BLaER1 (cell line): ENCODE measurements at regions not wholly inside any gene's neighbourhood (a gene's known extent, or its start where the extent isn't known, plus 50 kb on each side); places are given as distances from the start of the nearest gene placed in this dataset.

ENCODE experiments used
- H3K27ac ChIP-seq: shearing (Covaris generic); formaldehyde crosslinking; 2 replicates; pipeline ENCODE4 v1.8.1; 2022
- H3K27me3 ChIP-seq: shearing (Covaris generic); formaldehyde crosslinking; 2 replicates; pipeline ENCODE4 v1.8.1; 2022
- H3K36me3 ChIP-seq: shearing (Covaris generic); formaldehyde crosslinking; 2 replicates; pipeline ENCODE4 v1.8.1; 2022
- H3K4me1 ChIP-seq: shearing (Covaris generic); formaldehyde crosslinking; 2 replicates; pipeline ENCODE4 v1.8.1; 2022
- H3K4me2 ChIP-seq: shearing (Covaris generic); formaldehyde crosslinking; 2 replicates; pipeline ENCODE4 v1.8.1; 2022
- H3K4me3 ChIP-seq: shearing (Covaris generic); formaldehyde crosslinking; 2 replicates; pipeline ENCODE4 v1.8.1; 2022
- H3K9ac ChIP-seq: shearing (Covaris generic); formaldehyde crosslinking; 2 replicates; pipeline ENCODE4 v1.8.1; 2022
- H3K9me3 ChIP-seq: shearing (Covaris generic); formaldehyde crosslinking; 2 replicates; pipeline ENCODE4 v1.8.1; 2022
- H4K20me1 ChIP-seq: shearing (Covaris generic); formaldehyde crosslinking; 2 replicates; pipeline ENCODE4 v1.8.1; 2022
- Cebpa-rat ChIP-seq: shearing (Covaris generic); IDR thresholded peaks from 2 replicates; pipeline ENCODE4 v1.8.1; 2022

DNA sequence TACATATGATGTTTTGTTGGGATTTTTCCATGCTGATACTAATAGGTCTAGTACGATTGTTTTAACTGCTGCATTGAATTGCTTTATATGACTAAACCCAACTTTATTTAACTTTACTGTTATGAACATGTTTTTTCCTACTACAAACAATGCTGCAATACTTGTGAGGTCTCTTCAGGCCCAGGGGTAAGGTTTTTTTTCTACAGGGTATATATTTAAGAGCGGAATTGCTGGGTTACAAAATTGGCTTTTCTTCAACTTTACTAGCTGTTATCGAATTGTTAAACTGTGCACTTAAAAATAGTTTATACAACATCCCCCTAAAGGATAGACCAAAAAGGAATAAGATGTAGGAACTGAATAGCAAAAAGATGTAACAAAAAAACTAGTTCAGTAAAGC is 78.5 kb upstream of the TMEM178A start:
- no peak for TF ChIP-seq Cebpa-rat
- Histone ChIP-seq H3K36me3 (no peaks in the 10 kb centered on the region), H3K9me3 (peaks cover 20% of the 10 kb centered on the region), H3K4me1 (no peaks in the 10 kb centered on the region), H3K4me2 (no peak overlapping the region), H3K9ac (no peak overlapping the region), H3K27ac (no peak overlapping the region), H3K4me3 (no peak overlapping the region), H4K20me1 (no peaks in the 10 kb centered on the region), H3K27me3 (no peaks in the 10 kb centered on the region)

DNA sequence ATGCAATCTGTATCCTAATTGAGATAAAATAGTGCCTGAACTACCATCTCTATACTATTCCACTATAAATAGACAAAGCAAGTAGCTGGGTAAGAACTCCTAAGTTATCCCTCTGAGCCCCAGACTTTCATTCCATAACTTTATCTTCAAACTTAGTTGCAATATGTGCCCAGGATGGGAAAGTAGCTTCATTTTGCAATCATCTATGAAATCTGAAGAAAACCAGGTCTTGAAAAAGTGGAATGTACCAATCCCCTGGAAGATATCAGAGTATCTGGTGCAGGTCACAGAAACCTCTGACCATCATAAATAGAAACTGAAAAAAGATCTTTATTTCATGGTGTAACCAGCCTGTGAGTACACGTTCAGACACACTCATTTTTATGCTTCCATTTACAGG is 78.1 kb upstream of the TMEM178A start:
- no peak overlapping the region for H3K4me3 ChIP-seq
- no peaks in the 10 kb centered on the region for H3K4me1 ChIP-seq
- peaks cover 20% of the 10 kb centered on the region for H3K9me3 ChIP-seq
- no peaks in the 10 kb centered on the region for H3K27me3 ChIP-seq
- no peak overlapping the region for H3K27ac ChIP-seq
- H3K9ac ChIP-seq, result no peak overlapping the region
- no peak overlapping the region for H3K4me2 ChIP-seq
- H4K20me1 ChIP-seq, result no peaks in the 10 kb centered on the region
- TF ChIP-seq Cebpa-rat, result no peak
- no peaks in the 10 kb centered on the region for H3K36me3 ChIP-seq

DNA sequence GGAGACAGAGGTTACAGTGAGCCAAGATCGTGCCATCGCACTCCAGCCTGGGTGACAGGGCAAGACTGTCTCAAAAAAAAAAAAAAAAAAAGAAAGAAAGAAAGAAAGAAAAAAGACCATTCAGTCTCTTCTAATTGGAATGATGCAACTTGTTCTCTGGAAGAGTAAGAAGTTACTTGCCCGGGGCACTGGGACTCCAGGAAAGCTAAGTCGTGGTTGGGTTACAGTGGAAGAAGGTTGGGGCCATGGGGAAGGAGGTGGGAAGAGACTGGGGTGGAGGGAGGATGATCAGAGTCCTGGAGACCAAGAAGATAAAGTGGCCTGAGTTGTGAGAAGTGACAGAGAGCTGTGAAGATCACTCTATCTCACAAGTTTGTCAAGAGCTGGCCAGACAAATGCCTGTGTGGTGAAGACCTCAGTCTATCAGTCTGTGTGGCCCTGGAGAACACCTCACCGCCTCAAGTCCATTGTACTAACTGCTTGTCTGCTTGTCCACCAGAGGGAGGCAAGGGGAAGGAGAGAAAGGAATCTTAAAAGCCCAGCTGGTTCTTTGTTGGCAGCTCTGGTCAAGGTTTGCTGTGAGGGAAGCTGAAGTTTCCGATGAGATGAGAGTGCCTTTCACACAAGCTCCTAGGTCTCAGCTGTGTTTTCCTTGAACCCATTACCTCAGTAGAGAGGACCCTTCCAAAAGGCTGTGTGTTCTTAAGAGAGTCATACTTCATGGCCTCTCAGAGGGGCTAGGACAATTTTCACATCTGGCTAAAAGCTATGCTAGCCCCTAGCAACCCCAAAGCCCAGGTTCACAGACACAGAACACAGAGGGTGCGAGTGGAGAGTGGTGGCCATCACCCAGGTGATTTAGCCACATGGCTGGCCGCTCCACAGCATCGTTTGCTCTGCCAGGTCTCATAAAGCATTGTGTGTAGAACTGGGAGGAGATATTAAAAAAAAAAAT is 72.0 kb upstream of the TMEM178A start:
- no peak overlapping the region for H3K4me3 ChIP-seq
- H3K9me3 ChIP-seq, result no peaks in the 10 kb centered on the region
- H3K27ac ChIP-seq, result no peak overlapping the region
- H3K9ac ChIP-seq, result no peak overlapping the region
- no peaks in the 10 kb centered on the region for H4K20me1 ChIP-seq
- H3K36me3 ChIP-seq, result no peaks in the 10 kb centered on the region
- no peaks in the 10 kb centered on the region for H3K4me1 ChIP-seq
- no peak for TF ChIP-seq Cebpa-rat
- no peaks in the 10 kb centered on the region for H3K27me3 ChIP-seq
- H3K4me2 ChIP-seq, result no peak overlapping the region

DNA sequence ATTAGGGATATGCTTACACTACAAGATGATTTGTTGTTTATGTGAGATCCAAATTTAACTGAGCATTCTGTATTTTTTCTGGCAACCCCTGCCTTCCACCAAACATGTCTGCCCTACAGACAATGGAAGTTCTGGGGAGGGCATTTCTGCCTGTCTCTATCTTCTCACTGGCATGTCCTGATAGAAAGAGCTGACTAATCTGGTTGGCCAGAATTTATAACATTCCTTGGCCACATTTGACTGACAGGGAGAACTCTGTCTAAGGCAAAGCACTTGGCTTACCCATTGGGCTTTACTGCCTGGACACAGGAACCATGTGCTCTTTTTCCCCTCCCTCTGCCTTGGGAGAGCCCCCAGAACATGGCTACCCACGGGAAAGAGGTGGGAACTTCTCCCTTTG is 70.6 kb upstream of the TMEM178A start:
- Histone ChIP-seq H3K4me3 (no peak overlapping the region), H3K4me1 (no peaks in the 10 kb centered on the region), H3K9me3 (no peaks in the 10 kb centered on the region), H3K27me3 (no peaks in the 10 kb centered on the region), H4K20me1 (no peaks in the 10 kb centered on the region), H3K36me3 (no peaks in the 10 kb centered on the region), H3K27ac (no peak overlapping the region), H3K4me2 (no peak overlapping the region), H3K9ac (no peak overlapping the region)
- TF ChIP-seq Cebpa-rat, result no peak

DNA sequence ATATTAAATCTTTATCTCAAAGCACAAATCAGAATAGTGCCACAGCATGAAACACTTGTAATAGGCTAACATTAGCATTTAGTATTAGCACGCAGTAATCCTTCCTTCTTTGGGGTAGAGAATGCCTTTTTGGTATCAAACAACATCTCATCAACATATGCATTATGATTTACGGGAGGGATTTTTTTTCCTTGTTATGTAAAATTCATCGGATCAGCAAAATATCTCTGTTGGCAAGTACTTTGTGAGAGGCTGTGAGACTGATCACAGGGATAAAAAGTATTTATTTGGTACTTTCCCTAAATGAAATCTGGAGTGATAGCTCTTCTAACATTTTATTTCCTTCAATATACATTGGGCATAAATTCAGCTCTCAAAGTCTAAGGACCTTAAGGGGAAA is 68.4 kb upstream of the TMEM178A start:
- no peaks in the 10 kb centered on the region for H3K9me3 ChIP-seq
- no peak overlapping the region for H3K4me2 ChIP-seq
- TF ChIP-seq Cebpa-rat, result no peak
- H3K4me1 ChIP-seq, result no peaks in the 10 kb centered on the region
- H3K27me3 ChIP-seq, result no peaks in the 10 kb centered on the region
- H3K27ac ChIP-seq, result no peak overlapping the region
- H3K36me3 ChIP-seq, result no peaks in the 10 kb centered on the region
- no peaks in the 10 kb centered on the region for H4K20me1 ChIP-seq
- no peak overlapping the region for H3K9ac ChIP-seq
- H3K4me3 ChIP-seq, result no peak overlapping the region

DNA sequence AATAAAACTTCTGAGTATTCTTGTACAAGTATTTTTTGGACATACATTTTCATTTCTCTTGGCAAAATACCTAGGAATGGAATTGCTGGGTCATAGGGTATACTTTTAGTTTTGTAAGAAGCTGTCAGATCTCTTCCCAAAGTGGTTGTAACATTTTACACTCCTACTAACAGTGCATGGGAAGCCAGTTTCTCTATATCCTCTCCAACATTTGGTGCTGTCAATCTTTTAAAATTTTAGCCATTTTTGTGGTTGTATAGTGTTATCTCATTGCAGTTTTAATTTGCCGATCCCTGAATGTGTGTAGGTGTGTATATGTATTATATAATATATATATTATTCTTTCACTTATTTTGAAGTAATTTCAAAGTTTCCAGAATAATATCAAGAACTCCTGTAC is 63.1 kb upstream of the TMEM178A start:
- Histone ChIP-seq H4K20me1 (no peaks in the 10 kb centered on the region), H3K4me1 (no peaks in the 10 kb centered on the region), H3K27me3 (no peaks in the 10 kb centered on the region), H3K27ac (no peak overlapping the region), H3K9ac (no peak overlapping the region), H3K36me3 (no peaks in the 10 kb centered on the region), H3K4me3 (no peak overlapping the region), H3K4me2 (no peak overlapping the region), H3K9me3 (no peaks in the 10 kb centered on the region)
- no peak for TF ChIP-seq Cebpa-rat

DNA sequence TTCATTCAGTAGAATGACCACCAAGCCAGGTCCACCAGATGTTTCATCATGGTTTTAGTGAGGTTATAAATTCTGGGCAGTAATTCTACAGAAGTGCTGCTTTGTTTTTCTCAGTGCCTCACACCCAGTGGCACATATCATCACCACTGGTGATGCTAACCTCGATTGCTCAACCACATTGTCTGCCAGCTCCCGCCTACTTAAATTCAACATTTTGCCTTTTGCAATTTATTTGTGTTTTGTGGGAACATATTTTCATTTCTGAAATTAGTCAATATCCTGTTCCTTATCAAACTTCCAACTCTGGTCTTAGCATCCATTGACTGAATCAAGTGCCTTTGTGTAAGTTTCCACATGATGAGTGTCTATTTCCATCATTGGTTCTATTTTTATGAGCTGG is 62.3 kb upstream of the TMEM178A start:
- H3K4me2 ChIP-seq, result no peak overlapping the region
- no peak overlapping the region for H3K9ac ChIP-seq
- no peaks in the 10 kb centered on the region for H3K9me3 ChIP-seq
- no peaks in the 10 kb centered on the region for H3K36me3 ChIP-seq
- no peak overlapping the region for H3K27ac ChIP-seq
- H3K27me3 ChIP-seq, result no peaks in the 10 kb centered on the region
- H4K20me1 ChIP-seq, result no peaks in the 10 kb centered on the region
- H3K4me3 ChIP-seq, result no peak overlapping the region
- H3K4me1 ChIP-seq, result 0 out of 2 replicates have a peak, but pooled peaks cover 4% of the 10 kb centered on the region
- TF ChIP-seq Cebpa-rat, result no peak

DNA sequence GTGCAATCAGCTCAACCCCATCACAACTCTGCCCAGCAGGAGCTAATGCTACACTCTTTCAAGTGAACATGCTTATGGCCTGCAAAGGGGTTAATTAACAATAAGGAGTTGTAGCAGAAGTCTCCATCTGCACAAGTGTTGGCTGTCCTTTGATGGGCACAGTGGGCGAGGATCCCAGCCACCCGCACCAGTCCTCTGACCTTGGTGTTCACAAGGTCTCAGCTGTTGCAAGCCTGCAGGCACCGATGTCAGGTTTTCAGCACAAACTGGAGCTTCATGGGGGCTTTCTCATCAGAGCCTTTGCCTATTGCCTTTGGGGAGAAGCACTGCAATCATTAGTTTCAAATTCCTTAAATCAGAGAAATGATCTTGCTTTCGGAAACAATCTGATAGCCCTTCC is 60.9 kb upstream of the TMEM178A start:
- no peak for TF ChIP-seq Cebpa-rat
- H3K4me3 ChIP-seq, result no peak overlapping the region
- no peaks in the 10 kb centered on the region for H3K27me3 ChIP-seq

DNA sequence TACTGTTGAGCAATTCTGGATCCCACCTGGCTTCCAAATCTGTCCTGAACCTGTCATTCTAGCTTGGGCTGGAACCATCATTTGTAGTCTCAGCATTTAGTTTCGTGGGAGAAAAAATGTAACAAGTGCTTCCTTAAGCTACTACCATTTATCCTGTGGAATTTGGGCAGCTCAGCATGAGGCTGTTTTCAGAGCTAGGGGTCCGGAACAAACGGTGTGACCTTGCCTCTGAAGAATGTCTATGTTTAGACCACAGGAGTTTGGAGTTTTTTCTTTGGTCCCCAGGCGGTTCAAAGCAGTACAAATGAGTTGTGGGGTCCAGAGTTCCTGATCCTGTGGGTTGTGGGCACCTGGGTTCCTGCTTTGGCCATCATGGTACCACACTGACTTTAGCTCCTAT is 59.1 kb upstream of the TMEM178A start:
- Histone ChIP-seq H3K4me3 (no peak overlapping the region), H3K9me3 (no peaks in the 10 kb centered on the region), H4K20me1 (no peaks in the 10 kb centered on the region), H3K27ac (no peak overlapping the region), H3K4me1 (peaks cover 32% of the 10 kb centered on the region), H3K36me3 (no peaks in the 10 kb centered on the region), H3K27me3 (no peaks in the 10 kb centered on the region), H3K9ac (no peak overlapping the region), H3K4me2 (no peak overlapping the region)
- TF ChIP-seq Cebpa-rat, result no peak

More for the DNA sequence above, 60.9 kb upstream of the TMEM178A start:
- H3K9ac ChIP-seq, result no peak overlapping the region
- no peak overlapping the region for H3K27ac ChIP-seq
- peaks cover 17% of the 10 kb centered on the region for H3K4me1 ChIP-seq
- H3K9me3 ChIP-seq, result no peaks in the 10 kb centered on the region
- H3K36me3 ChIP-seq, result no peaks in the 10 kb centered on the region
- H3K4me2 ChIP-seq, result no peak overlapping the region
- H4K20me1 ChIP-seq, result no peaks in the 10 kb centered on the region

DNA sequence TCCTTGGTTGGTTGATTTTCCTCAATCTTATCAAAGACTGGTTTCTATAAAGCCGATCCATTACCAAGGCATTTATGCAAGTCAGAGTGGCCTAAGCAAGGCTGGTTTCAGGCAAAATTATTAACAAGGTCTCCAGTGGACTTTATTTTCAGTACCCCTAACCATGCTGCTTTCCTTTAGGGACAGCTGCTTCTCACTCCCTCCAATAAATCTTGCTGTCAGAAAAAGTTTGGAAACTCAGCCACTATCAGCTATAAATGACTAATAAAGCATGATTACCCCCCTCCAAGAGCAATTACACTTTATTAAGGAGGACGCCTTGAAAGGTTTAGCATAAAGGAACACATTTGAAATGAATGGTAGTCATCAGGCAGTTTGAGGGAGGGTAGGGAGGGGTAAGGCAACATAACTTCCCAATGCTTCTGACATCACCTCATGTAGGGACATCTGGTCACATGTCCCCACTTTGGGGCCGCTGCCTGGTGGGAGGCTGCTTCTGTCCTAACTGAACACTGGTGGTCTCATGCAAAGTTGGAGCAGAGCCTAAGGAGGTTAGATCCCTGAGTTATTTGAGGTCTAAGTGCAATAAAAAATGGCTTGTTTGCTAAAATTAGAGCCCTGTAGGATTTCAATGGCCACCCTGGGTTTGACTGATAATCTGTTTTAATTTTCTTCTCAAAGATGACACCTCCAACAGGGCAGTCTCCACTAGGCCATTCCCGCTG is 58.0 kb upstream of the TMEM178A start:
- no peaks in the 10 kb centered on the region for H3K36me3 ChIP-seq
- no peak for TF ChIP-seq Cebpa-rat
- H3K4me1 ChIP-seq, result peaks cover 32% of the 10 kb centered on the region
- H4K20me1 ChIP-seq, result no peaks in the 10 kb centered on the region
- H3K4me3 ChIP-seq, result no peak overlapping the region
- H3K4me2 ChIP-seq, result no peak overlapping the region
- H3K27ac ChIP-seq, result no peak overlapping the region
- H3K9ac ChIP-seq, result no peak overlapping the region
- no peaks in the 10 kb centered on the region for H3K27me3 ChIP-seq
- H3K9me3 ChIP-seq, result no peaks in the 10 kb centered on the region
